K562 (cell line): ENCODE measurements at regions not wholly inside any gene's neighbourhood (a gene's known extent, or its start where the extent isn't known, plus 50 kb on each side); places are given as distances from the start of the nearest gene placed in this dataset.
A peak's percentile ranks its signal among the peaks of the same experiment; 100 is the strongest.

Experiments used
- CSDE1 ChIP-seq, 2 experiments: fragments of 450-650 bp; IDR thresholded peaks; 2 replicates each; pipeline ENCODE4 v1.6.1; 2016; ENCODE audit warnings: mild to moderate bottlenecking in 1 of 2
- DDX20 ChIP-seq: fragments of 450-650 bp; IDR thresholded peaks from 2 replicates; pipeline ENCODE4 v1.6.1; 2016; ENCODE audit warnings: missing genetic modification characterization, low read depth, mild to moderate bottlenecking, missing compliant biosample characterization, moderate library complexity
- NCOA4 ChIP-seq: fragments of 450-650 bp; IDR thresholded peaks from 2 replicates; pipeline ENCODE4 v1.6.1; 2018; ENCODE audit warnings: mild to moderate bottlenecking; ENCODE audit not compliant: partially characterized antibody
- OTX1 ChIP-seq: fragments of 450-650 bp; formaldehyde crosslinking; IDR thresholded peaks from 2 replicates; pipeline ENCODE4 v1.4.0; 2022; ENCODE audit warnings: mild to moderate bottlenecking
- ZNF764 ChIP-seq: fragments of 250-450 bp; sonication (Bioruptor Pico); IDR thresholded peaks from 2 replicates; pipeline ENCODE4 v1.4.0; 2020; ENCODE audit warnings: low read depth, mild to moderate bottlenecking, moderate library complexity
- TF ChIP-seq, protein P1 (sequence below): fragments of 450-650 bp; IDR thresholded peaks from 2 replicates; pipeline ENCODE4 v1.6.1; 2016; ENCODE audit warnings: mild to moderate bottlenecking, moderate library complexity
- TF ChIP-seq, protein P2 (sequence below): fragments of 450-650 bp; IDR thresholded peaks from 2 replicates; pipeline ENCODE4 v1.6.1; 2017; ENCODE audit warnings: antibody characterized with exemption
- TF ChIP-seq, protein P3 (sequence below), 3 experiments: fragments of 200-800 bp in 1 of 3; sonication (Bioruptor generic) in 1 of 3; sonication (generic) in 1 of 3; formaldehyde crosslinking in 1 of 3; IDR thresholded peaks; 2 replicates each; pipeline versions ENCODE4 v1.6.1 to v1.8.0; 2016 to 2022; ENCODE audit warnings: mild to moderate bottlenecking in 2 of 3, missing compliant biosample characterization in 2 of 3, missing genetic modification characterization in 2 of 3, missing genetic modification reagents in 1 of 3
- TF ChIP-seq, protein P4 (sequence below): sonication (generic); formaldehyde crosslinking; IDR thresholded peaks from 2 replicates; pipeline ENCODE4 v1.8.0; 2022; ENCODE audit warnings: mild to moderate bottlenecking, missing genetic modification reagents, borderline replicate concordance

DNA sequence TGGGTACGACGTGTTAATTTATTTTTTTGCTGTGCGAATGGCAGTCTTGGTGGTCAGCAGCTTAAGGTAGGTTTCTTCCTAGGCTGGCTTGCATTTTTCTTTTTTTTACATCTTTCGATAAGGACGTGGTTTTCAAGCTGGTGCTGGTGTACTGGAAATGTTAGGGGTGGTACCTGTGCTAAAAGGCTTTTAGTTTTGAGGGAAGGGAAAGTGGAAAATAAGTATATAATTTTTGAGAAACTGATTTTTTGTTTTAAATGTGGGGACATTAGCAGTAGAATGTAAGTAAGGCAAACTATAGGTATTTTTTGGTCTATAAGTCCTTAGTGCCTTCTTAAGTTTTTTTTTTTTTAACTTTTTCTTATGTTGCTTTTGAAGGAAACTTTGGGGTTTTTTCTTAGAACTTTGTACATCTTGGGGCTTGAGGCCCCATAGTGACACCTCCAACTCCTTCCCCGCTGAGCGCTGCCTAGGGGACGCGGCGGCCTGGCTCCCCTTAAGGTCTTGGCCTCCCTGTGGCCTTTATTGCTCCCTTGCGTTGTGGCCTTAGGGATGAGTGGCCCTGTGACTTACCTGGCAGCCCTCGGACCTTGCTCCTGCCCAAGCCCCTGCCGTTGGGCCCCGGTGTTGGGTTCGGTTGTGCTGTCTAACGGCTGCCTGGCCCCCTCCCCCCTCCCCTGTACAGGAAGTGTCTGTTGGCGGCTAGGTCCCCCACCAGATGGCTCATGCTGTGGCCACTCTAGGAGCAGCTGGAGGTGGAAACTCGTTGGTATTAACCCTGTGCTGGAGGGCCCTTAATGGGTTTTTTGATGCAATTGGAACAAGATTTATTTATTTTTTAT, 88.0 kb upstream of the RPRML start (continued):
- TF ChIP-seq, protein P1, sequence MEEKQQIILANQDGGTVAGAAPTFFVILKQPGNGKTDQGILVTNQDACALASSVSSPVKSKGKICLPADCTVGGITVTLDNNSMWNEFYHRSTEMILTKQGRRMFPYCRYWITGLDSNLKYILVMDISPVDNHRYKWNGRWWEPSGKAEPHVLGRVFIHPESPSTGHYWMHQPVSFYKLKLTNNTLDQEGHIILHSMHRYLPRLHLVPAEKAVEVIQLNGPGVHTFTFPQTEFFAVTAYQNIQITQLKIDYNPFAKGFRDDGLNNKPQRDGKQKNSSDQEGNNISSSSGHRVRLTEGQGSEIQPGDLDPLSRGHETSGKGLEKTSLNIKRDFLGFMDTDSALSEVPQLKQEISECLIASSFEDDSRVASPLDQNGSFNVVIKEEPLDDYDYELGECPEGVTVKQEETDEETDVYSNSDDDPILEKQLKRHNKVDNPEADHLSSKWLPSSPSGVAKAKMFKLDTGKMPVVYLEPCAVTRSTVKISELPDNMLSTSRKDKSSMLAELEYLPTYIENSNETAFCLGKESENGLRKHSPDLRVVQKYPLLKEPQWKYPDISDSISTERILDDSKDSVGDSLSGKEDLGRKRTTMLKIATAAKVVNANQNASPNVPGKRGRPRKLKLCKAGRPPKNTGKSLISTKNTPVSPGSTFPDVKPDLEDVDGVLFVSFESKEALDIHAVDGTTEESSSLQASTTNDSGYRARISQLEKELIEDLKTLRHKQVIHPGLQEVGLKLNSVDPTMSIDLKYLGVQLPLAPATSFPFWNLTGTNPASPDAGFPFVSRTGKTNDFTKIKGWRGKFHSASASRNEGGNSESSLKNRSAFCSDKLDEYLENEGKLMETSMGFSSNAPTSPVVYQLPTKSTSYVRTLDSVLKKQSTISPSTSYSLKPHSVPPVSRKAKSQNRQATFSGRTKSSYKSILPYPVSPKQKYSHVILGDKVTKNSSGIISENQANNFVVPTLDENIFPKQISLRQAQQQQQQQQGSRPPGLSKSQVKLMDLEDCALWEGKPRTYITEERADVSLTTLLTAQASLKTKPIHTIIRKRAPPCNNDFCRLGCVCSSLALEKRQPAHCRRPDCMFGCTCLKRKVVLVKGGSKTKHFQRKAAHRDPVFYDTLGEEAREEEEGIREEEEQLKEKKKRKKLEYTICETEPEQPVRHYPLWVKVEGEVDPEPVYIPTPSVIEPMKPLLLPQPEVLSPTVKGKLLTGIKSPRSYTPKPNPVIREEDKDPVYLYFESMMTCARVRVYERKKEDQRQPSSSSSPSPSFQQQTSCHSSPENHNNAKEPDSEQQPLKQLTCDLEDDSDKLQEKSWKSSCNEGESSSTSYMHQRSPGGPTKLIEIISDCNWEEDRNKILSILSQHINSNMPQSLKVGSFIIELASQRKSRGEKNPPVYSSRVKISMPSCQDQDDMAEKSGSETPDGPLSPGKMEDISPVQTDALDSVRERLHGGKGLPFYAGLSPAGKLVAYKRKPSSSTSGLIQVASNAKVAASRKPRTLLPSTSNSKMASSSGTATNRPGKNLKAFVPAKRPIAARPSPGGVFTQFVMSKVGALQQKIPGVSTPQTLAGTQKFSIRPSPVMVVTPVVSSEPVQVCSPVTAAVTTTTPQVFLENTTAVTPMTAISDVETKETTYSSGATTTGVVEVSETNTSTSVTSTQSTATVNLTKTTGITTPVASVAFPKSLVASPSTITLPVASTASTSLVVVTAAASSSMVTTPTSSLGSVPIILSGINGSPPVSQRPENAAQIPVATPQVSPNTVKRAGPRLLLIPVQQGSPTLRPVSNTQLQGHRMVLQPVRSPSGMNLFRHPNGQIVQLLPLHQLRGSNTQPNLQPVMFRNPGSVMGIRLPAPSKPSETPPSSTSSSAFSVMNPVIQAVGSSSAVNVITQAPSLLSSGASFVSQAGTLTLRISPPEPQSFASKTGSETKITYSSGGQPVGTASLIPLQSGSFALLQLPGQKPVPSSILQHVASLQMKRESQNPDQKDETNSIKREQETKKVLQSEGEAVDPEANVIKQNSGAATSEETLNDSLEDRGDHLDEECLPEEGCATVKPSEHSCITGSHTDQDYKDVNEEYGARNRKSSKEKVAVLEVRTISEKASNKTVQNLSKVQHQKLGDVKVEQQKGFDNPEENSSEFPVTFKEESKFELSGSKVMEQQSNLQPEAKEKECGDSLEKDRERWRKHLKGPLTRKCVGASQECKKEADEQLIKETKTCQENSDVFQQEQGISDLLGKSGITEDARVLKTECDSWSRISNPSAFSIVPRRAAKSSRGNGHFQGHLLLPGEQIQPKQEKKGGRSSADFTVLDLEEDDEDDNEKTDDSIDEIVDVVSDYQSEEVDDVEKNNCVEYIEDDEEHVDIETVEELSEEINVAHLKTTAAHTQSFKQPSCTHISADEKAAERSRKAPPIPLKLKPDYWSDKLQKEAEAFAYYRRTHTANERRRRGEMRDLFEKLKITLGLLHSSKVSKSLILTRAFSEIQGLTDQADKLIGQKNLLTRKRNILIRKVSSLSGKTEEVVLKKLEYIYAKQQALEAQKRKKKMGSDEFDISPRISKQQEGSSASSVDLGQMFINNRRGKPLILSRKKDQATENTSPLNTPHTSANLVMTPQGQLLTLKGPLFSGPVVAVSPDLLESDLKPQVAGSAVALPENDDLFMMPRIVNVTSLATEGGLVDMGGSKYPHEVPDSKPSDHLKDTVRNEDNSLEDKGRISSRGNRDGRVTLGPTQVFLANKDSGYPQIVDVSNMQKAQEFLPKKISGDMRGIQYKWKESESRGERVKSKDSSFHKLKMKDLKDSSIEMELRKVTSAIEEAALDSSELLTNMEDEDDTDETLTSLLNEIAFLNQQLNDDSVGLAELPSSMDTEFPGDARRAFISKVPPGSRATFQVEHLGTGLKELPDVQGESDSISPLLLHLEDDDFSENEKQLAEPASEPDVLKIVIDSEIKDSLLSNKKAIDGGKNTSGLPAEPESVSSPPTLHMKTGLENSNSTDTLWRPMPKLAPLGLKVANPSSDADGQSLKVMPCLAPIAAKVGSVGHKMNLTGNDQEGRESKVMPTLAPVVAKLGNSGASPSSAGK = no peak
- TF ChIP-seq, protein P2, sequence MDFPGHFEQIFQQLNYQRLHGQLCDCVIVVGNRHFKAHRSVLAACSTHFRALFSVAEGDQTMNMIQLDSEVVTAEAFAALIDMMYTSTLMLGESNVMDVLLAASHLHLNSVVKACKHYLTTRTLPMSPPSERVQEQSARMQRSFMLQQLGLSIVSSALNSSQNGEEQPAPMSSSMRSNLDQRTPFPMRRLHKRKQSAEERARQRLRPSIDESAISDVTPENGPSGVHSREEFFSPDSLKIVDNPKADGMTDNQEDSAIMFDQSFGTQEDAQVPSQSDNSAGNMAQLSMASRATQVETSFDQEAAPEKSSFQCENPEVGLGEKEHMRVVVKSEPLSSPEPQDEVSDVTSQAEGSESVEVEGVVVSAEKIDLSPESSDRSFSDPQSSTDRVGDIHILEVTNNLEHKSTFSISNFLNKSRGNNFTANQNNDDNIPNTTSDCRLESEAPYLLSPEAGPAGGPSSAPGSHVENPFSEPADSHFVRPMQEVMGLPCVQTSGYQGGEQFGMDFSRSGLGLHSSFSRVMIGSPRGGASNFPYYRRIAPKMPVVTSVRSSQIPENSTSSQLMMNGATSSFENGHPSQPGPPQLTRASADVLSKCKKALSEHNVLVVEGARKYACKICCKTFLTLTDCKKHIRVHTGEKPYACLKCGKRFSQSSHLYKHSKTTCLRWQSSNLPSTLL = no peak
- TF ChIP-seq, protein P3, sequence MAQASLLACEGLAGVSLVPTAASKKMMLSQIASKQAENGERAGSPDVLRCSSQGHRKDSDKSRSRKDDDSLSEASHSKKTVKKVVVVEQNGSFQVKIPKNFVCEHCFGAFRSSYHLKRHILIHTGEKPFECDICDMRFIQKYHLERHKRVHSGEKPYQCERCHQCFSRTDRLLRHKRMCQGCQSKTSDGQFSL (CRISPR knock-in tag; IDR thresholded peaks at IDR 0.05) = 0 out of 2 replicates have a peak, but pooled peaks have one; percentile 65
- TF ChIP-seq, protein P3 (tag; IDR thresholded peaks at IDR 0.05) = peak in 1 of 2 experiments; percentile 65; a peak in 1 of 4 replicates
- TF ChIP-seq NCOA4 (no peak), CSDE1 (IDR thresholded peaks at IDR 0.05) (no peak), OTX1 (0 out of 2 replicates have a peak, but pooled peaks have one; percentile 70), ZNF764 (CRISPR knock-in tag) (no peak), DDX20 (tag) (no peak)
- TF ChIP-seq, protein P4, sequence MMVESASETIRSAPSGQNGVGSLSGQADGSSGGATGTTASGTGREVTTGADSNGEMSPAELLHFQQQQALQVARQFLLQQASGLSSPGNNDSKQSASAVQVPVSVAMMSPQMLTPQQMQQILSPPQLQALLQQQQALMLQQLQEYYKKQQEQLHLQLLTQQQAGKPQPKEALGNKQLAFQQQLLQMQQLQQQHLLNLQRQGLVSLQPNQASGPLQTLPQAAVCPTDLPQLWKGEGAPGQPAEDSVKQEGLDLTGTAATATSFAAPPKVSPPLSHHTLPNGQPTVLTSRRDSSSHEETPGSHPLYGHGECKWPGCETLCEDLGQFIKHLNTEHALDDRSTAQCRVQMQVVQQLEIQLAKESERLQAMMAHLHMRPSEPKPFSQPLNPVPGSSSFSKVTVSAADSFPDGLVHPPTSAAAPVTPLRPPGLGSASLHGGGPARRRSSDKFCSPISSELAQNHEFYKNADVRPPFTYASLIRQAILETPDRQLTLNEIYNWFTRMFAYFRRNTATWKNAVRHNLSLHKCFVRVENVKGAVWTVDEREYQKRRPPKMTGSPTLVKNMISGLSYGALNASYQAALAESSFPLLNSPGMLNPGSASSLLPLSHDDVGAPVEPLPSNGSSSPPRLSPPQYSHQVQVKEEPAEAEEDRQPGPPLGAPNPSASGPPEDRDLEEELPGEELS (CRISPR knock-in tag) = no peak
